ENCODE measurements at regions not wholly inside any gene's neighbourhood (a gene's known extent, or its start where the extent isn't known, plus 50 kb on each side); places are given as distances from the start of the nearest gene placed in this dataset.

DNA sequence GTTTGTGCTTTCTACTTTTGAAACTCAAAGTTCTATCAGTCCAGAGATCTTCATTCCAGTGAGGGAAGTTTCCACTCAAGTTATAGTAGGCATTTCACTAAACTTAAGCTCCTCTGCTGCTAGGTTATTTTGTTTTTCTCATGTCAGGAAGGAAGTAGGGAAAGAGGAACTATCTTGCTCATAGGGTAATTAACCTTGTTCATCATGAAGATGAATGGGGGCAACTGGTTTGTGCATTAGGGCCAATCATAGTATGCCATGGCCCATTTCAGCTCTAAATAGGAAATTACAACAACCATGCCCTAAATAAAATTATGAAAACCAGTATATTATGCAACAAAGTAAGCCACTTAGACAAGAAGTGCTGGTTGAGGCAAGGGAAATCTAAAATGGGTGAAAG is 804.7 kb upstream of the NDST4 start:
- TF ChIP-seq POLR2A (IDR thresholded peaks at IDR 0.05), result no peak
- TF ChIP-seq CTCF (IDR thresholded peaks at IDR 0.05), result no peak
